ENCODE measurements at regions not wholly inside any gene's neighbourhood (a gene's known extent, or its start where the extent isn't known, plus 50 kb on each side); places are given as distances from the start of the nearest gene placed in this dataset.

DNA sequence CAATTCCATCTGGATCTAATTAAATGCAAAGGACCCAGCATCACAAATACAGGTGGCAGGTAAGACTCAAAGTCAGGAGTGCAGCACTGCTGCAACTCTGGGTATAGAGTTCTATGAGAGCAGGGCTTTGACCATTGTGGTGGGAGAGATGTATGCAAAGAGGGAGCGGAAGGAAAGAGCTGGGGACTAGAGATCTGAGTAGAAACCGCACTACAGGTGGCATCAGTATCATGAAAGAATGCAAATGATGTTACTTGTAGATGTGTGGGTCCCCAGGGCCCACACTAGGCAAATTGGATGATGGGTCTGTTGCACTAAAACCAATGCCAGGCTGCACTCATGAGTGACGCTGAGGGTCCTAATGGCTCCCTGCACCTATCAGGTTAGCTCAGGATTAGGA, 287.1 kb upstream of the ASIC2 start:
- no peak for ATAC-seq
- H3K4me1 Mint-ChIP-seq, result no peaks in the 10 kb centered on the region
- no peak overlapping the region for H3K27ac Mint-ChIP-seq
- H3K27me3 Mint-ChIP-seq, result peaks cover 12% of the 10 kb centered on the region
- no peak for DNase-seq
- no peak overlapping the region for H3K4me3 Mint-ChIP-seq
- H3K9me3 Mint-ChIP-seq, result no peaks in the 10 kb centered on the region

DNA sequence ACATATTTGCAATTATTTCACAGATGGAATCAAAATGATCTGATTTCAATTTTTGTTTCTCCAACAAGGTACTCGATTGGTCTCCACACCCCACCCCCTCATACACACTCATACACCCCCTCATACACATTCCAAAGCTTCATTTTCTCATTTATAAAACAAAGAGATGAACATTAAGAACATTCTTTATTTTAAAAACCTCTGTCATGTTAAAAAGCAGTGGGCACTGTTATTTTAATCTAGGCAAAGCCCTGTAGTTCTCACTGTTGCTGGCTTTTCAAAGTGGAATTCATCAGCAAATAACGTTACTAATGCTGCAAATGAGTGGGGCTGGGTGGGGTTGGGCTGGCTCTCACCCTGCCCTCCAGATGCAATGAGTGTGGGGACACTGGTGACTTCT, 289.6 kb upstream of the ASIC2 start:
- H3K9me3 Mint-ChIP-seq, result no peaks in the 10 kb centered on the region
- no peaks in the 10 kb centered on the region for H3K4me1 Mint-ChIP-seq
- no peak overlapping the region for H3K4me3 Mint-ChIP-seq
- no peak for ATAC-seq
- no peak for DNase-seq
- H3K27me3 Mint-ChIP-seq, result peaks cover 12% of the 10 kb centered on the region
- peak overlapping the region in 1 of 2 donors; percentile 85 for H3K27ac Mint-ChIP-seq

GRCh38 chr17:33583518-33584417, 290.7 kb upstream of the ASIC2 start:
- Mint-ChIP-seq H3K4me1 (no peaks in the 10 kb centered on the region), H3K27ac (peak overlapping the region; percentile 75 to 93), H3K27me3 (peaks cover 20% of the 10 kb centered on the region), H3K4me3 (no peak overlapping the region), H3K9me3 (peaks cover 0 to 4% of the 10 kb centered on the region in 2 donors)
- DNase-seq (no peak), ATAC-seq (no peak)

DNA sequence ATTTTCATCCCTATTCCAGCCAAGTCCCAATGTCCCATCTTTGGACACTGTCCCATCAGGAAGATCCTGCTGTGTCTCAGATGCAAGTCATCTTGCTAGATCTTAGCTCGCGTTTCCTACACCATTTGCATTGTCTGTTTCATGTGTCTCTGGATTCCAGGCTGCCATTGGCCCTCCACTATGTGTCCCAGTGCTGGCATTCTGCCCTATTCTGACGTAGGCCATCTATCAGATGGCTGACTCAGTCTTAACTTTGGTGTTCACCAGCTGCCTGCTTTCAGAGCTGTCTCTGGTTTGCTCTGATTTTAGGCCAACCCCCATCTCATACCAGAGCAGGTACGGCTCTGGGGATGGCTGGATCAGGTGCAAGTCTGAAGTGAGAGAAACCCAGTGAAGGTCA, 300.9 kb upstream of the ASIC2 start:
- H3K4me3 Mint-ChIP-seq, result no peak overlapping the region
- no peak overlapping the region for H3K27ac Mint-ChIP-seq
- no peaks in the 10 kb centered on the region for H3K9me3 Mint-ChIP-seq
- ATAC-seq (no peak), DNase-seq (no peak)
- peaks cover 38% of the 10 kb centered on the region for H3K27me3 Mint-ChIP-seq
- no peaks in the 10 kb centered on the region for H3K4me1 Mint-ChIP-seq

- no peak overlapping the region for H3K4me3 Mint-ChIP-seq
- H3K27ac Mint-ChIP-seq, result no peak overlapping the region
These were observed 302.7 kb upstream of the ASIC2 start for GRCh38 chr17:33595828-33596227.

GRCh38 chr17:33596899-33597298, 303.8 kb upstream of the ASIC2 start:
- no peak overlapping the region for H3K27ac Mint-ChIP-seq
- ATAC-seq (no peak), DNase-seq (no peak)
- no peaks in the 10 kb centered on the region for H3K4me1 Mint-ChIP-seq
- H3K4me3 Mint-ChIP-seq, result no peak overlapping the region
- no peaks in the 10 kb centered on the region for H3K9me3 Mint-ChIP-seq
- H3K27me3 Mint-ChIP-seq, result peaks cover 19% of the 10 kb centered on the region

More at GRCh38 chr17:33595828-33596227, 302.7 kb upstream of the ASIC2 start:
- DNase-seq, result no peak
- no peak for ATAC-seq
- no peaks in the 10 kb centered on the region for H3K4me1 Mint-ChIP-seq
- H3K9me3 Mint-ChIP-seq, result no peaks in the 10 kb centered on the region
- peaks cover 22% of the 10 kb centered on the region for H3K27me3 Mint-ChIP-seq

DNA sequence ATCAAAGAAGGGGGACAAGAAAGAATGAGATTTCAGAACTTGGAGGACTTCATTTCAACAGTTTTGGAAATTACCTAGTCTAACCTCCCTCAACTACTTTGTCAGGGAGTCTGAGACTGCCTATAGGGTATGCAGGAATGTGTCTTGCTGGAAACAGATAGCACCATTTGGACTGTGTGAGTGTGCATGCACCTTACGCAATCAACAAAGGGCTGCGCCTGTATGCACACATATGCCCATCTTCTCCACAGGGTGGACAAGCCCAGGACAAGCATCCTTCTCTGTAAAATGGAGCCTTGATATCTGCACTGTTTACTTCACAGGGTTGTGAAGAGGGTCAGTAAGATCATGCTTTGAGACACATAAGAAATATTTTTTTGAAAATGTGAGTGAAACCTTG, 305.7 kb upstream of the ASIC2 start:
- Mint-ChIP-seq H3K27ac (no peak overlapping the region), H3K27me3 (peaks cover 4% of the 10 kb centered on the region)

DNA sequence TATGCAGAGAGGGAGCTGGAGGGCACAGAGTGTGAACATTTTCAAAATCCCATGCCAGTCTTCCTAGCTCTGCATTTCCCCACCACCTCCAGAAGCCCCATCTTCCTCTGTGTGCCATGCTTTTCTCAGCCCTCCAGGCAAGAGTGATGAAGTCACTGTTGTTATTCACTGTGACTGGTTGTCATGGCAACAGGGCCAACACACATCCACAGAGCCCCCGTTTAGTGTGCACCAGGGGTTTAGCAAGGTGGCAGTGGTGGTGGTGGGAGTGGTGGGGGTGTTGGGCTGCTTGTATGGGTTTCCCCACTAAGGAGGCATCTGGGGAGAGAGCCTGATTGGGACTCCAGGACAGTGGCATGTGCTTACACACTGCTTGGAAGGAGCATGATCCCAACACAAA, 309.9 kb upstream of the ASIC2 start:
- no peaks in the 10 kb centered on the region for H3K4me1 Mint-ChIP-seq
- DNase-seq (no peak), ATAC-seq (no peak)
- H3K4me3 Mint-ChIP-seq, result no peak overlapping the region
- H3K27ac Mint-ChIP-seq, result no peak overlapping the region
- H3K27me3 Mint-ChIP-seq, result peaks cover 14% of the 10 kb centered on the region
- H3K9me3 Mint-ChIP-seq, result no peaks in the 10 kb centered on the region

More for the DNA sequence above, 305.7 kb upstream of the ASIC2 start:
- Mint-ChIP-seq H3K4me3 (no peak overlapping the region), H3K4me1 (no peaks in the 10 kb centered on the region), H3K9me3 (no peaks in the 10 kb centered on the region)
- DNase-seq (no peak), ATAC-seq (no peak)

GRCh38 chr17:33603789-33604188, 310.7 kb upstream of the ASIC2 start:
- ATAC-seq, result no peak
- Mint-ChIP-seq H3K9me3 (no peaks in the 10 kb centered on the region), H3K4me1 (no peaks in the 10 kb centered on the region), H3K27ac (no peak overlapping the region), H3K27me3 (peaks cover 14% of the 10 kb centered on the region), H3K4me3 (no peak overlapping the region)
- no peak for DNase-seq

- Mint-ChIP-seq H3K27me3 (peaks cover 7% of the 10 kb centered on the region), H3K4me3 (no peak overlapping the region), H3K4me1 (no peaks in the 10 kb centered on the region)
These were observed 318.4 kb upstream of the ASIC2 start for GRCh38 chr17:33611532-33611931.

DNA sequence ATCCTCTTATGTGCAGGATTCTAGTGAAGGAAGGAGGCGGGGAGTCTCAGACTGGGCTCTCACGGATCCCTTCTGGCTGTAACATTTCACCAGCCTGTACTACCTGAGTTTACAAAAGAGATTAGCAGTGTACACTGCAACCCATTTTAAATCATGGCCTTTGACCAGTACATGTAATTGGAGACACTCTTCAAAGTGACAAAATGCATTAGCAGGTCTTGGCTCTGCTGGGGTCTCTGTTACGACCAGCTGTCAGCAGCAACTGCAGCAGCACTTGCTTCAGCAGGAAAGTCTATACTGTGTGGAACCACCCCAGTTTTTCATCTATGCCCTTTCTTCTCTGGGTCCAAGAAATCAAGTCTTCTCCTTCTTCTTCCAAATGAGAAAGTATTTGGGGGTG, 322.8 kb upstream of the ASIC2 start:
- Mint-ChIP-seq H3K27ac (no peak overlapping the region), H3K4me3 (no peak overlapping the region), H3K4me1 (no peaks in the 10 kb centered on the region), H3K9me3 (peaks cover 0 to 3% of the 10 kb centered on the region in 2 donors), H3K27me3 (peaks cover 17% of the 10 kb centered on the region)
- no peak for ATAC-seq
- no peak for DNase-seq

More at GRCh38 chr17:33611532-33611931, 318.4 kb upstream of the ASIC2 start:
- Mint-ChIP-seq H3K9me3 (no peaks in the 10 kb centered on the region), H3K27ac (no peak overlapping the region)
- DNase-seq (no peak), ATAC-seq (no peak)

- no peak for ATAC-seq
- Mint-ChIP-seq H3K27ac (no peak overlapping the region), H3K4me1 (no peaks in the 10 kb centered on the region), H3K9me3 (peaks cover 0 to 6% of the 10 kb centered on the region in 2 donors), H3K27me3 (peaks cover 13% of the 10 kb centered on the region), H3K4me3 (no peak overlapping the region)
- DNase-seq, result no peak
These were observed 330.7 kb upstream of the ASIC2 start for GRCh38 chr17:33623841-33624240.

DNA sequence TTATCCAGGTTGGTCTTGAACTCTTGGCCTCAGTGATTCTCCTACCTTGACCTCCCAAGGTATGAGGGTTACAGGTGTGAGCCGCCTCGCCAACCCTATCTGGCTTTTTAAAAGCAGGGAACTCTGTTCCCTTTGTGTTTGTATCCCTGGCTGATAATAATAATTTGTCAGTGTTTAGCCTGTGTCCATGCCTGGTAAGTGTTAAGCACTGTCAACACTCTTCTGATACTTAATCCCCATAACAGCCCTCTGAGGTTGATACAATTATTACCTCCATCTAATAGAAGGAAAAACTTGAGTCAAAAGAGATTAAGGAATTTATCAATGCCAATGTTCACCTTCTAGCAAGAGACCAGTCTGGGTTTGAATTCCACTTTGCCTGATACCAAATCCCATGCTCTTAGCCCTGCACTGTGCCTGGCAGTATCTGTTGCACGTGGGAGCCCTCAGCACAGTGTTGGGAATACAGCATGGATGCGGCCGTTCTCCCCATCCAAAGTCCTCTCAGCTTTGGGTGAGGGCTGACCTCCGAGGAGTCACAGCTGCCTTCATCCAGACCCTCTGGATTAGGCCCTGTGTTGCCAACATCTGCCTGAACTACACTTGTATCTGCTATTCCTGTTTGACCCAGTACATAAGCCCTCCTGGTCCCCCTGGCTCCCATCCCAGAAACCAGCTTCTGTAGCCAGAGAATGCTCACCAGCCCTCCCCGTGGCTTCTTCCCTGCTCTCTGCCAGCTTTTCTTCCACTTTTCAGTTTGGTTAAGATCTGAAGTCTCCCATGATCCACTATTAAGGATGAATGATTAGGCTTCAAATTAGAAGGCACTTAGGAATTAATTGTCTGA, 335.6 kb upstream of the ASIC2 start:
- no peak for ATAC-seq
- no peak overlapping the region for H3K4me3 Mint-ChIP-seq
- H3K27me3 Mint-ChIP-seq, result no peaks in the 10 kb centered on the region

DNA sequence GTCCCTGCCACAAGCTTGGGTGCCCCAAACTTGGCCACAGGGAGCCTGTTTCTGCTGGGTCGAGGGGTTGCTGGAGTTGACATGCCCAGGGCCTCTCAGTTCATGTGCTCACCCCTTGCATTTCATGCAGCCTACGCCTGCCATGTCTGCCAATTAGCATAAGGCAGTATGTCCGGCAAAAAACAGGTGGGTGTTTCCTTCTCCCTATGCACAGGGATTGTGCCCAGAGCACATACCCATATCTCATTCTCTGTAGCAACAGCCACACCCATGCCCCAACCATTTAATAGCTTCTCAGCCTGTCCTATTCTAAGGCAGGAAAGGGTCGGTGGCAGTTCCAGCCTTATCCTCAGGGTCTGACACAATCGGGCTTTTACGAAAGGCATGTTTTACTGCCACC, 340.4 kb upstream of the ASIC2 start:
- Mint-ChIP-seq H3K9me3 (peaks cover 12 to 48% of the 10 kb centered on the region in 2 donors), H3K27ac (no peak overlapping the region)

More for the DNA sequence above, 335.6 kb upstream of the ASIC2 start:
- Mint-ChIP-seq H3K4me1 (no peaks in the 10 kb centered on the region), H3K9me3 (peaks cover 12 to 33% of the 10 kb centered on the region in 2 donors), H3K27ac (peak overlapping the region in 1 of 2 donors; percentile 31)
- DNase-seq, result no peak

GRCh38 chr17:33637534-33637933, 344.4 kb upstream of the ASIC2 start:
- peak overlapping the region in 1 of 2 donors; percentile 3 for H3K4me3 Mint-ChIP-seq
- DNase-seq, result no peak
- peaks cover 12 to 31% of the 10 kb centered on the region in 2 donors for H3K9me3 Mint-ChIP-seq
- H3K27me3 Mint-ChIP-seq, result no peaks in the 10 kb centered on the region
- peaks cover 10% of the 10 kb centered on the region for H3K4me1 Mint-ChIP-seq
- H3K27ac Mint-ChIP-seq, result no peak overlapping the region
- ATAC-seq, result no peak

More for the DNA sequence above, 340.4 kb upstream of the ASIC2 start:
- no peaks in the 10 kb centered on the region for H3K27me3 Mint-ChIP-seq
- H3K4me1 Mint-ChIP-seq, result peaks cover 10% of the 10 kb centered on the region
- DNase-seq (no peak), ATAC-seq (no peak)
- no peak overlapping the region for H3K4me3 Mint-ChIP-seq
